ENCODE measurements at regions not wholly inside any gene's neighbourhood (a gene's known extent, or its start where the extent isn't known, plus 50 kb on each side); places are given as distances from the start of the nearest gene placed in this dataset.

DNA sequence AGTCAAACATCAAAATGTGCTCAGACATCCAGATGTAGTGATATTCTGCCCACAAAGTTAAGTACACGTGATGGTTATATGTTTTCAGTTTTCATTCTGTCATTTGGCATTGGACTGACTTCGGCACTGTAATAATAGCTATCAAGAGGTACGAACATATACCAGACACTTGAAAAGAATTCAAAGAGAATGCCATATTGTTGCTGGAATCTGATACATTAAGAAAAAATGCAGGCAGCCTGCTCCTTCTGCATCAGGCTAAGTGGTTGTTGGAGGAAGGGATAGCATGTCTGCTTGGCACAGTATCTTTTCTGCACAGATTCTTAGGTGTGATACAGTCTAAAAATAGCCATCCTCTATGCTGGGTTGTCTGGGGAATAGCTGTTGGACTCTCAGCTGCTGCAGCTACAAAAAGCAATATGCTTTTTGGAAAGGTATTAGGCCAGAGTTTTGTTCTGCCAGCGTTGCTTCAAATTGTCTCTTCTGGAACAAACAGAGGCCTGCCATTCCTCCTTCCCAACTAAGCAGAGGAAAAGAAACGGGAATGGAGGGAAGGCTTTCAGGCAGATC, 892.6 kb downstream of the TBC1D22A start:
- DNase-seq: no peak

DNA sequence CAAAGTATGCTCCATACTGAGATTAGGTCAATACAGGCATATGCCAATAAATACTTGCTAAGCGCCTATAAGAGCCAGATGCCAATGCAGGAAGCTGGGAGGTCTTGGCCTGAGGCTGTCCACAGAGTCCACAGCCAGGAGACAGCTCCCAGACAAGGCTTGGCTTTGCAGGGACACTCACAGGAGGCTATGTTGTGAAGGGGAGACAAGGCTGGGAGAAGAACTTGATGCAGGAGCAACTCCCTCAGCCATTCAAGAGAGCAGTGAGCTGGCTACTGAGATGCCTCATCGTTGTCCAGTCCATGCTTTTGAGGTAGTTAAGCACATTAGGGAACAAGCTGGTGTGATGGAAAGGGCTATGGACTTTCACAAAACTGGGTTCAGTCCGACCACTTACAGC, 891.5 kb downstream of the TBC1D22A start:
- DNase-seq: no peak

GRCh38 chr22:47651216-47651987, 889.0 kb downstream of the TBC1D22A start:
- no peak for DNase-seq

DNA sequence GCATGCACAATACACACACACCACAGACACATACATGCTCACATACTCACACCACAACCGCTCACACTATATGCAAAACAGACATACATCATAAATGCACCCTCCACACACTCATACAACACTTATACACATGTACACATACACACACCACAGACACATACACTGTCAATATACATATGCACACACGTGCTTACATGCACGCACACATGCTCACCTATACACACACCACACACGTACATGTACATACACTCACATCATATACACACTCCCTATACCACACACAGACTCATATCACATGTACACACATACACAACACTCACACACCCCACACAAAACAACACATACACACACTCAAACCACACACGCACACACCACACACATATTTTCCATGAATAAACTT, 885.3 kb downstream of the TBC1D22A start:
- DNase-seq: no peak

DNA sequence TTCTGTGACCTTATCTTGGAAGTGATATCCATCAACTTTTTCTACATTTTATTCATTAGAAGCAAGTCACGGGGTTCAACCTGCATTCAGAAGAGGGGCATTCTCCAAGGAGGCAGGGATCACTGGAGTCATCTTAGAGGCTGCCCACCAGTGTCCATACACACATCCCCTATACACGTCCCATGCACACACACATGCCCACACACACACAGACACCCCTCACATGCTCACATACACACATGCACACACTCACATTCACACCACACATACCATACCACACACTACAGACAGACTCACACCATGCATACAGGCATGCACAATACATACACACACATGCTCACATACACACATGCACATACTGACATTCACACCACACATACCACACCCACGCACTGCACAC, 884.7 kb downstream of the TBC1D22A start:
- DNase-seq: no peak

- DNase-seq: no peak
Observed at GRCh38 chr22:47645923-47646322, 883.5 kb downstream of the TBC1D22A start.

DNA sequence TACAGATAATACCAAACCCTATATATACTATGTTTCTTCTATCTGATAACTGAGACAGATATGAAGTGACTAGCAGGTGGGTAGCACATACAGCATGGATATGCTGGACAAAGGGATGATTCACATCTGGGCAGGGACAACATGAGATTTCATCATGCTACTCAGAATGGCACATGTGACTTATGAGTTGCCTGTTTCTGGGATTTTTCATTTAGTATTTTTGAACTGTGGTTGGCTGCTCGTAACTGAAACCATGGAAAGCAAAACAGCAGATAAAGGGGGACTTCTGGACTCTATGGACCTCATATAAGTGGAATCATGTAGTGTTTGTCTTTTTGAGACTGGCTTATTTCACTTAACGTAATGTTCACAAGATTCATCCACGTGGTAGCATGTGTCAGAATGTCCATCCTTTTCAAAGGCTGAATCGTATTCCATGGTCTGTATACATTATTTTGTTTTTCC, 883.0 kb downstream of the TBC1D22A start:
- no peak for DNase-seq

DNA sequence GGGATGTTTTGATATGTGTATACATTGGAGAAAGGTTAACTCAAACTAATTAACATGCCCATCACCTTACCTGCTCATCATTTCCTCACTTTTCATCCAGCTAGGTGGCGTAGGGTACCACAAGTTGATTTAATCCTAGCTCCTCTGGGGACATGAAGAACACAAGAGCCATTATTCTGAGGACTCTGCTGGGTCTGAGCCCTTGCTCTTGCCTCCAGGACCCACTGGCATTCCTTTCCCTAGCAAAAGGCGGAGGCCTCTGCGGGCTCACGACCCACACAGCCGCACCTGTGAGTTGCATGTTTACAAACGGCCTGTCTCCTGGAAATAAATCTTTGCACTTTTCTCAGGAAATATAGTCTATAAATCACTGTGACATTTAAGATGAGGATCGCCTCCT, 871.9 kb downstream of the TBC1D22A start:
- DNase-seq: no peak

- DNase-seq: no peak
Observed at GRCh38 chr22:47633111-47633510, 870.7 kb downstream of the TBC1D22A start.

DNA sequence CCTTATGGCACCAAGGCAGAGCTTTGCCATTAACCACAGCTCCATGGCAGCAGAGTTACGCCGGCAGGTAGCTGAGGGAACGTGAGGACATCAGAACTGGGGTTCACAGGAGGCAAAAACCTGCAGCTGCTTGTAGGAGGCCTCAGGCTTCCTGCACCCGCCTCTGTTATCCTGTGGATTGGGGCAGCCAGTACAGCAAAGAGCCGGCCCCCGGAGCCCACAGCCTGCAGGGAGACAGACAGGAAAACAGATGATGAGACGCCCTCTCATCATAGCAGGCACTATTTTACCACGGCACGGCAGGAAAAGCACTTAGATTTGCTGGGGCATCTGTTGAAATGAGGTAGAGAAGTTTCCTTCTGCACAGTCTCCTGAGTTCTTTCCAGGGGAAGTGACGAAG, 870.3 kb downstream of the TBC1D22A start:
- DNase-seq: no peak

DNA sequence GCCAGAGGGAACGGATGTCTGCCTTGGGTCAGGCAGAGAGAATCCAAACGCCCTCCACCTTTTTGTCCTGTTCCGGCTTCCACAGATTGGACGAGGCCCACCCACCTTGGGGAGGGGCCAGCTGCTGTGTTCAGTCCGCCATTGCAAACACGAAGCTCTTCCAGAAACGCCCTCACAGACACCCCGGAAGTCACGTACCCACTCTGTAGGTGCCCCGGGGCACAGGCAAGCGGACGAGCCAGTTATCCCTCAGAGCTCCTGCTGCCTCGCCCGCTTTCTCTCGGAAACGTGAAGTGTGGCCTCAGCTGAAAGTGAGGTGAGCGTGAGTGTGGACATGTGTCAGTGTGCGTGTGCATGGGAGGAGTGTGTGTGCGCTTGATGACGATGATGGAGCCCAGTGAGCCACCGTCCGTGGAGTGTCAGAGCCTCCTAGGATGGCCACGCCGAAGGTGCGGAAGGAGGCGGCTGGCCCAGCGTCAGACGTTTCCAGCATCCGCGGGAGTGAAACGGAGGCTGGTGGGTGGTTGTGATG, 869.2 kb downstream of the TBC1D22A start:
- DNase-seq: peak; percentile 69

DNA sequence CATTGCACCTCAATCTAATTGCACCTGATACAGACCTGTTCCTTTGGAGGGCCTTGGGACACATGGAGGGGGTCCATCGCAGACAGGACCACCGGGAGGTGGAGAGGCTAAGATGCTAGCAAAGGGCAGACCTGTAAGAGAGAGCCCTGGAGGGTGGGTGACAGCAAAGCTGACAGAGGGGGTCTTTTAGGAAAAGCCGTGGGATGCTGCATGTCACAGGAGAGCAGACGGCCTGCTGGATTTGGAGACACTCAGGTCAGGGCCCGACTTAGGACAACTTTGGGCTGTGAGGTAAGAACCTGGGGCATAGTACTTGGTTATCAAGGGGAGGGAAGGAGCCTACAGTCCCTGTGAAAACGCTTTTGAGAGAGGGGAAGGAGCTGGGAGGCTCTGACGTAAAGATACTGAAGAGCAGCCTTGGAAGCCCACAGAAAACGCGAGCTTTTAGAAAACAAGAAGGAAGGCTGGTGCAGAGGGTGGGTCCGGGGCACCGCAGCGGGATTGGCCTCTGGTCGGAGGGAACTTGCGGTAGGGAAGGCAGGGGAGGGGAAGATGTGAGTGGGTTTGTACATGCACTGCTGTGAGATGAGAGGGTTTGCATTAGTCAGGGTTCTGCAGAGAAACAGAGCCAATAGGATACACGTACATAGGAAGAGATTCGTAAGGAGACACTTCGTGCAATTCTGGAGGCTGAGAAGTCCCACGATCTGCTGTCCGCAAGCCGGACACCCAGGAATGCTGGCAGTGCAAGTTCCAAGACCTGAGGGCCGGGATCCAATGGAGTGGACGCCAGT, 868.5 kb downstream of the TBC1D22A start:
- no peak for DNase-seq

DNA sequence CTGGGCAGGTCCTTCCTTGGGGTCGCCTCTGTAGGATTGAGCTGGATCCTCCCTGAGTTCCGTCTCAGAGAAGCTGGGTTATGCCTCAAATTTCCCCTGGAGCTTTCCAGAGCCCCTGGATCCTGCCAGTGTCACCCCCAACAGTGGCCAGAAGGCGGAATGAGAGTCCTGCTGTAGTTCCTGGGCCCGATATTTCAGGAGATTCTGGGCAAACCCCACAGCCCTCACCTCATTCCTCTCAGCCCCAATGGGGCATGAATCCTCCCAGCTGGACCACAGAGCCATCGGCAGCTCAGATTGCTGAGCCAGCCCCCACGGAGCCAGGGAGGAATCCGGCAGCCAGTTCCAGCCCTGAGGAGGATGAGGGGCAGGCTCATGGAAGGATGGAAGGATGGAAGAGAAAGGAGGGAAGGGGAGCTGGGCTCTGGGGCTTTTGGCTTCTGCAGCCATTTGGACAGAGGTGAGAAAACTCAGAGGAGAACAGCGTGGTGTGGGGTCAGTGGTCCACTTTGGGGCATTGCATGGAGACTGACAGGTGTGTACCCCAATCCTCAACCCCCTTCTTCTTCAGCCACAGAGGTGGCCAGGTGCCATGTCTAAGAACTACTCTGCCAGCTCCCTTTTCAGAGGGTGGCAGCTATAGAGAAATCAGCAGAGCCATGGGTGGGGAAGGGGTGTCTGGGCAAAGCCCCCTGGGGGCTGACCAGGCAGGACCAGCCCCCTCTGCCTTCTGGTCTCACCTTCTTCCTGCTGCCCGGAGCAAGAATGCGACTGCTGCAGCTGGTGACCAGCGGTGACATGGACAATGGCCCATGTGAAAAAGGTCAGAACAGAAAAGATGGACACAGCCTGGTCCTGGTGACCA, 867.6 kb downstream of the TBC1D22A start:
- no peak for DNase-seq

GRCh38 chr22:47629273-47629711, 866.8 kb downstream of the TBC1D22A start:
- DNase-seq: no peak

DNA sequence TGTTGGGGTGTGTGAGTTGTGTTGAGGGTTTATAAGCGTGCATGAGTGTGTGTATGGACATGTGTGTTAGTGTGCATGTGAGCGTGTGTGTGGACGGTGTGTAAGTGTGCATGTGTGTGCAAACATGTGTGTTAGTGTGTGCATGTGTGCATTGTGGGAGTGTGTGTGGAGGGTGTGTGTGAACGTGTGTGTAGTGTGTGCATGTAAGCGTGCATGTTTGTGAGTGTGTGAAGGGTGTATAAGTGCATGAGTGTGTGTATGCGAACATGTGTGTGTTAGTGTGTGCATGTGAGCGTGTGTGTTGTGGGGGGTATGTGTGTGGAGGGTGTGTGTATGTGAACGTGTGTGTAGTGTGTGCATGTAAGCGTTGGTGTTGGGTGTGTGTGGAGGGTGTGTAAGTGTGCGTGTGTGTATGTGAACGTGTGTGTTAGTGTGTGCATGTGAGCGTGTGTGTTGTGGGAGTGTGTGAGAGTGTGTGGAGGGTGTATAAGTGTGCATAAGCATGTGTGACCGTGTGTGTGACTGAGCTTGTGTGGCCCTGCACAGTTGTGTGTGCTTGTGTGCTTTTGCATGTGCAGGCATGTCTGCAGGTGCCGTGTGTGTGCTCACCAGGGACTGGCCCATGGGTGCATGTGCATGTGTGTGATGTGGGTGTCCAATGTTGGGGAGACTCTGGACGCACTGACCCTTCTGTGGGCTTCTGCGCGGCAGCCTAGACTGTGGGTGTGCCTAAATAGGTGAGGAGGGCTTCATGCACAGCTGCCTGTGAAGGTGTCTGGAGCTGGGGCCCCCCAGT, 866.2 kb downstream of the TBC1D22A start:
- DNase-seq: no peak

GRCh38 chr22:47627556-47628253, 865.3 kb downstream of the TBC1D22A start:
- DNase-seq: no peak

- DNase-seq: no peak
Observed at GRCh38 chr22:47626428-47627390, 864.3 kb downstream of the TBC1D22A start.

DNA sequence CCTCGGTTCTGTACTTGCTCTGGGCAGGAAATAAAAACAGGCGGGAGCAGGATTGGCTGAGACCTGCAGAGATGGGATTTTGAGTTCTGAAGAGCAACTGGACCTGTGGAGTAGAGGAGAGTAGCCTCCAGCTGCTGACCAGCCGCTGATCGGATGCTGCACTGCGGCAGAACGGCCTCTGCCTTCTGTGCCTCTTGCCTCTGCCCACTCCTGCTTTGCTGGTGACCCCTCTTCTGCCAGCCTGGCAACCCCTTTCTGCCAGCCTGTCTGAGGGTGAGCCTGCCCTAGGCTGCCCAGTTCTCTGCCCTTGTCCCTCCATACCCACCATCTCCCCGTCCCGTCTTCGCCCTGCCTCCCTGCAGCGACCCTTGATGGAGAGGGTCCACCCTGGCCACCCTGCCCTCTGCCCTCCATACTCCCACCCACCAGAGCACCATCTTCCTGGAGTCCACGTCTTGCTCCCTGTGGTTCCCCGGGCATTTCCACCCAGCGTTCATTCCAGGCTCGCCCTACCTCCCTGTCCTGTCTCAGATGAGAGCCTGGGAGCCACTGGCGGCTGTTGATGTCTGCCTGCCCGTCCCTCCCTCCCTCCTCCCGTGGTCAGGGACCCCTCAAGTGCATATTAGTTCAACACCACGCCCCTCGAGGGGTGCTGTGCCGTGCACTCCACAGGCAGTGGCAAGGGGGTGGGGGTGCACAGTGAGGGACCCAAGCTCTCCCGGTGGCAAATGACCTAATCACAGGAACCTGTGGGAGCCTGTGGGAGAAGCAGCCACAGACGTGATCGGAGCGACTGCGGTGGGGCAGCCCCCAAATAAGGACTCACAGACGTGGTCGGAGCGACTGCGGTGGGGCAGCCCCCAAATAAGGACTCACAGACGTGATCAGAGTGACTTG, 863.3 kb downstream of the TBC1D22A start:
- no peak for DNase-seq

- DNase-seq: no peak
Observed at GRCh38 chr22:47625013-47625385, 862.5 kb downstream of the TBC1D22A start.
